ENCODE measurements at regions not wholly inside any gene's neighbourhood (a gene's known extent, or its start where the extent isn't known, plus 50 kb on each side); places are given as distances from the start of the nearest gene placed in this dataset.

DNA sequence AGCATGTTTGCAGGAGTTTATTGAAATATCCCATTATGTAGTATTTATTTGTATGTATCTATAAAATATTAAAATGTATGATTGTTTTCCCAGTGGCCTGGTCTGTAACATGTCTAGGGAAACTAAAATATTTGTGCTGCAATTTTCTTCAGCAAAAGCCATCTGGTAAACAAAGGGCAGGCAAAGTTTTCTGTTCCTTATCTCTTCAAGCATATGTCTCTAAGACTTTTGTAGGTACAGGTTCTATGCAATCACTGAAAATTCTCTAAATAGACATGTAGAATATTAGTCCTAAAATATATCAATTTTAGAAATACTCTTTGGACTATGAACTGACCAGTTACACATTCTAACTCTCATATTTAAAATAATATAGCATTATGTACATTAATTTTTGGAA, 585.8 kb upstream of the RGS18 start:
- TF ChIP-seq CTCF (IDR thresholded peaks at IDR 0.05): no peak
- no peak for TF ChIP-seq POLR2AphosphoS5 (IDR thresholded peaks at IDR 0.05)
